Esophagus muscularis mucosa (tissue), 4 donors: ENCODE measurements at regions not wholly inside any gene's neighbourhood (a gene's known extent, or its start where the extent isn't known, plus 50 kb on each side); places are given as distances from the start of the nearest gene placed in this dataset.
"Not testable (repeated sequence)": the region's sequence is repeated elsewhere in the genome, so short reads cannot be mapped to it uniquely, and the experiment has no call there.

Source experiments
- EP300 ChIP-seq: sonication (generic); formaldehyde crosslinking; IDR thresholded peaks from one replicate; pipeline ENCODE4 v1.6.1; 2017; ENCODE audit warnings: antibody characterized with exemption
- POLR2A ChIP-seq: fragments of 450-650 bp; IDR thresholded peaks from one replicate; pipeline ENCODE4 v1.6.1; 2017; ENCODE audit warnings: antibody characterized with exemption, moderate library complexity, mild to moderate bottlenecking, low read depth
- TF ChIP-seq, protein P1 (sequence below), 3 experiments: fragments of 200-600 bp in 2 of 3; fragments of 450-650 bp in 1 of 3; sonication (generic) in 2 of 3; IDR thresholded peaks; one replicate each; pipeline ENCODE4 v1.5.1; 2017 to 2019; ENCODE audit warnings: antibody characterized with exemption in 3 of 3, mild to moderate bottlenecking in 2 of 3, moderate library complexity in 1 of 3

DNA sequence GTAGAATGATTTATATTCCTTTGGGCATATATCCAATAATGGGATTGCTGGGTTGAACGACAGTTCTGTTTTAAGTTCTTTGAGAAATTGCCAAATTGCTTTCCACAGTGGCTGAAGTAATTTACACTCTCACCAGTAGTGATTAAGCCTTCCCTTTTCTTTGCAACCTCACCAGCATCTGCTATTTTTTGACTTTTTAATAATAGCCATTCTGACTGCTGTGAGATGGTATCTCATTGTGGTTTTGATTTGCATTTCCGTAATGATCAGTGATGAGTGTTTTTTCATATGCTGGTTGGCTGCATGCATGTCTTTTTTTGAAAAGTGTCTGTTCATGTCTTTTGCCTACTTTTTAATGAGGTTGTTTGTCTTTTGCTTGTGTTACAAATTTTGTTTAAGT is 233.8 kb downstream of the SNX19 start:
- TF ChIP-seq, protein P1, sequence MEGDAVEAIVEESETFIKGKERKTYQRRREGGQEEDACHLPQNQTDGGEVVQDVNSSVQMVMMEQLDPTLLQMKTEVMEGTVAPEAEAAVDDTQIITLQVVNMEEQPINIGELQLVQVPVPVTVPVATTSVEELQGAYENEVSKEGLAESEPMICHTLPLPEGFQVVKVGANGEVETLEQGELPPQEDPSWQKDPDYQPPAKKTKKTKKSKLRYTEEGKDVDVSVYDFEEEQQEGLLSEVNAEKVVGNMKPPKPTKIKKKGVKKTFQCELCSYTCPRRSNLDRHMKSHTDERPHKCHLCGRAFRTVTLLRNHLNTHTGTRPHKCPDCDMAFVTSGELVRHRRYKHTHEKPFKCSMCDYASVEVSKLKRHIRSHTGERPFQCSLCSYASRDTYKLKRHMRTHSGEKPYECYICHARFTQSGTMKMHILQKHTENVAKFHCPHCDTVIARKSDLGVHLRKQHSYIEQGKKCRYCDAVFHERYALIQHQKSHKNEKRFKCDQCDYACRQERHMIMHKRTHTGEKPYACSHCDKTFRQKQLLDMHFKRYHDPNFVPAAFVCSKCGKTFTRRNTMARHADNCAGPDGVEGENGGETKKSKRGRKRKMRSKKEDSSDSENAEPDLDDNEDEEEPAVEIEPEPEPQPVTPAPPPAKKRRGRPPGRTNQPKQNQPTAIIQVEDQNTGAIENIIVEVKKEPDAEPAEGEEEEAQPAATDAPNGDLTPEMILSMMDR (IDR thresholded peaks at IDR 0.05): not testable (repeated sequence)
- not testable (repeated sequence) for TF ChIP-seq POLR2A, EP300
